ENCODE measurements at regions not wholly inside any gene's neighbourhood (a gene's known extent, or its start where the extent isn't known, plus 50 kb on each side); places are given as distances from the start of the nearest gene placed in this dataset.

- no peaks in the 10 kb centered on the region for H3K36me3 ChIP-seq
- H3K27me3 ChIP-seq = no peaks in the 10 kb centered on the region
- DNase-seq = no peak
- no peaks in the 10 kb centered on the region for H3K4me1 ChIP-seq
- H3K4me3 ChIP-seq (ENCODE audit: low read depth, low read length) = no peak overlapping the region
- TF ChIP-seq, protein P1, sequence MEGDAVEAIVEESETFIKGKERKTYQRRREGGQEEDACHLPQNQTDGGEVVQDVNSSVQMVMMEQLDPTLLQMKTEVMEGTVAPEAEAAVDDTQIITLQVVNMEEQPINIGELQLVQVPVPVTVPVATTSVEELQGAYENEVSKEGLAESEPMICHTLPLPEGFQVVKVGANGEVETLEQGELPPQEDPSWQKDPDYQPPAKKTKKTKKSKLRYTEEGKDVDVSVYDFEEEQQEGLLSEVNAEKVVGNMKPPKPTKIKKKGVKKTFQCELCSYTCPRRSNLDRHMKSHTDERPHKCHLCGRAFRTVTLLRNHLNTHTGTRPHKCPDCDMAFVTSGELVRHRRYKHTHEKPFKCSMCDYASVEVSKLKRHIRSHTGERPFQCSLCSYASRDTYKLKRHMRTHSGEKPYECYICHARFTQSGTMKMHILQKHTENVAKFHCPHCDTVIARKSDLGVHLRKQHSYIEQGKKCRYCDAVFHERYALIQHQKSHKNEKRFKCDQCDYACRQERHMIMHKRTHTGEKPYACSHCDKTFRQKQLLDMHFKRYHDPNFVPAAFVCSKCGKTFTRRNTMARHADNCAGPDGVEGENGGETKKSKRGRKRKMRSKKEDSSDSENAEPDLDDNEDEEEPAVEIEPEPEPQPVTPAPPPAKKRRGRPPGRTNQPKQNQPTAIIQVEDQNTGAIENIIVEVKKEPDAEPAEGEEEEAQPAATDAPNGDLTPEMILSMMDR (IDR thresholded peaks at IDR 0.05; ENCODE audit: low read depth, low read length) = no peak
- no peaks in the 10 kb centered on the region for H3K9me3 ChIP-seq
These were observed 146.6 kb upstream of the NR2F2 start for GRCh38 chr15:96183867-96184266.

- TF ChIP-seq, protein P1 (IDR thresholded peaks at IDR 0.05; ENCODE audit: low read depth, low read length) = no peak
- DNase-seq = no peak
- H3K27me3 ChIP-seq = no peaks in the 10 kb centered on the region
- H3K36me3 ChIP-seq = no peaks in the 10 kb centered on the region
- H3K4me3 ChIP-seq (ENCODE audit: low read depth, low read length) = no peak overlapping the region
- H3K4me1 ChIP-seq = no peaks in the 10 kb centered on the region
- no peaks in the 10 kb centered on the region for H3K9me3 ChIP-seq
These were observed 146.2 kb upstream of the NR2F2 start for GRCh38 chr15:96184297-96184696.

DNA sequence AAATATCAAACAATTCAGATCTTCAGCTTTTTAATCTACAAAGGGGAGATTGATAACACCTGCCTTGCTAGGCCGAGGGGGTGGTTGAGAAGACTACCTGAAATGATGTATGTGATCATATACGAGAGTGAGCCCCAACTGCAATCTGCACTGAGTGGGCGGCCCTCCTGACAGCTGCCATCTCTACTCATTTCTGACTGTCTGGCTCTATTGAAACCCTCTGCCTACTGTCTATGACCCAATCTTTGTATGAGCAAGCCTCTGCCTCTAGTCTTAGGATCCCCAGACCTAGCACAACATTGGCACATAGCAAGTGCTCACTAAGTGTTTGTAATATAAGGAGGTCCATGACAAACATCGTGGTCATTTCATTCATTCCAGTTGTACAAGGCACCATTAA is 144.4 kb upstream of the NR2F2 start:
- TF ChIP-seq, protein P1 (IDR thresholded peaks at IDR 0.05; ENCODE audit: low read depth, low read length) = no peak
- DNase-seq = no peak
- no peaks in the 10 kb centered on the region for H3K36me3 ChIP-seq
- H3K9me3 ChIP-seq = no peaks in the 10 kb centered on the region
- H3K4me3 ChIP-seq (ENCODE audit: low read depth, low read length) = no peak overlapping the region
- H3K4me1 ChIP-seq = no peaks in the 10 kb centered on the region
- no peaks in the 10 kb centered on the region for H3K27me3 ChIP-seq

- Histone ChIP-seq H3K4me3 (ENCODE audit: low read depth, low read length) (no peak overlapping the region), H3K4me1 (no peaks in the 10 kb centered on the region), H3K36me3 (no peaks in the 10 kb centered on the region), H3K27me3 (no peaks in the 10 kb centered on the region), H3K9me3 (no peaks in the 10 kb centered on the region)
- TF ChIP-seq, protein P1 (IDR thresholded peaks at IDR 0.05; ENCODE audit: low read depth, low read length) = no peak
- DNase-seq = no peak
These were observed 142.9 kb upstream of the NR2F2 start for GRCh38 chr15:96187341-96188305.

DNA sequence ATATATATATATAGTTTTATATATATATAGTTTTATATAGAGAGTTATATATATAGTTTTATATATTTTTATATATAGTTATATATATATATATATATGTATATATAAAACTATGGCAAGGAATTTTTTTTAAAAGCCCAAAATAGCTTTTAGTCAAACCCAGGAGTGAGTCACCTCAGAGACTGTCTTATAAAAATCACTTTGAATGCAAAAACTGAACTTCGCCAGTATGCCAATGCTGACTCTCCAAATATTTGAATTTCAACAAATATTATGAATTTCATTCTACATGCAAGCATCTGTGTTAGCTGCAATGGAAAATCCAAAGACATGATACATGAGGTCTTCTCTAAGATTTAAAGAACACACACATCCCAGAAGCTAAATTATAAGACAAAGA is 132.8 kb upstream of the NR2F2 start:
- H3K4me3 ChIP-seq (ENCODE audit: low read depth, low read length) = no peak overlapping the region
- H3K4me1 ChIP-seq = no peaks in the 10 kb centered on the region
- no peaks in the 10 kb centered on the region for H3K27me3 ChIP-seq
- H3K9me3 ChIP-seq = no peaks in the 10 kb centered on the region
- DNase-seq = no peak
- H3K36me3 ChIP-seq = no peaks in the 10 kb centered on the region
- TF ChIP-seq, protein P1 (IDR thresholded peaks at IDR 0.05; ENCODE audit: low read depth, low read length) = no peak

GRCh38 chr15:96199111-96199510 is 131.4 kb upstream of the NR2F2 start:
- no peaks in the 10 kb centered on the region for H3K27me3 ChIP-seq
- no peaks in the 10 kb centered on the region for H3K36me3 ChIP-seq
- no peak overlapping the region for H3K4me3 ChIP-seq (ENCODE audit: low read depth, low read length)
- no peaks in the 10 kb centered on the region for H3K4me1 ChIP-seq
- H3K9me3 ChIP-seq = no peaks in the 10 kb centered on the region
- TF ChIP-seq, protein P1 (IDR thresholded peaks at IDR 0.05; ENCODE audit: low read depth, low read length) = no peak
- DNase-seq = no peak
